ENCODE measurements at regions not wholly inside any gene's neighbourhood (a gene's known extent, or its start where the extent isn't known, plus 50 kb on each side); places are given as distances from the start of the nearest gene placed in this dataset.
"Not testable (repeated sequence)": the region's sequence is repeated elsewhere in the genome, so short reads cannot be mapped to it uniquely, and the experiment has no call there.

GRCh38 chr4:181843797-181844196 is 399.4 kb upstream of the TENM3 start:
- not testable (repeated sequence) for DNase-seq (ENCODE audit: low spot score)

GRCh38 chr4:181845617-181846016 is 397.6 kb upstream of the TENM3 start:
- no peak for DNase-seq (ENCODE audit: low spot score)

- DNase-seq (ENCODE audit: low spot score), result no peak
Observed at GRCh38 chr4:181846934-181847333, 396.3 kb upstream of the TENM3 start.

GRCh38 chr4:181848357-181848756 is 394.8 kb upstream of the TENM3 start:
- no peak for DNase-seq (ENCODE audit: low spot score)

GRCh38 chr4:181849472-181849871 is 393.7 kb upstream of the TENM3 start:
- DNase-seq (ENCODE audit: low spot score), result peak; percentile 5

- DNase-seq (ENCODE audit: low spot score), result no peak
Observed at GRCh38 chr4:181853881-181854511, 389.2 kb upstream of the TENM3 start.

GRCh38 chr4:181855307-181855706 is 387.9 kb upstream of the TENM3 start:
- no peak for DNase-seq (ENCODE audit: low spot score)

- DNase-seq (ENCODE audit: low spot score), result not testable (repeated sequence)
Observed at GRCh38 chr4:181857471-181857870, 385.7 kb upstream of the TENM3 start.

GRCh38 chr4:181858741-181859140 is 384.5 kb upstream of the TENM3 start:
- no peak for DNase-seq (ENCODE audit: low spot score)

GRCh38 chr4:181859439-181859838 is 383.8 kb upstream of the TENM3 start:
- no peak for DNase-seq (ENCODE audit: low spot score)

GRCh38 chr4:181860157-181860556 is 383.0 kb upstream of the TENM3 start:
- DNase-seq (ENCODE audit: low spot score), result peak; percentile 36

- DNase-seq (ENCODE audit: low spot score), result no peak
Observed at GRCh38 chr4:181860668-181861067, 382.5 kb upstream of the TENM3 start.

- no peak for DNase-seq (ENCODE audit: low spot score)
Observed at GRCh38 chr4:181863856-181864255, 379.3 kb upstream of the TENM3 start.

- no peak for DNase-seq (ENCODE audit: low spot score)
Observed at GRCh38 chr4:181870326-181870725, 372.9 kb upstream of the TENM3 start.

- DNase-seq (ENCODE audit: low spot score), result no peak
Observed at GRCh38 chr4:181874602-181875001, 368.6 kb upstream of the TENM3 start.

- no peak for DNase-seq (ENCODE audit: low spot score)
Observed at GRCh38 chr4:181877329-181877848, 365.8 kb upstream of the TENM3 start.

- DNase-seq (ENCODE audit: low spot score), result no peak
Observed at GRCh38 chr4:181890031-181890430, 353.2 kb upstream of the TENM3 start.

GRCh38 chr4:181890911-181891310 is 352.3 kb upstream of the TENM3 start:
- no peak for DNase-seq (ENCODE audit: low spot score)

GRCh38 chr4:181896614-181897013 is 346.6 kb upstream of the TENM3 start:
- peak; percentile 5 for DNase-seq (ENCODE audit: low spot score)

- peak; percentile 73 for DNase-seq (ENCODE audit: low spot score)
Observed at GRCh38 chr4:181897935-181898334, 345.3 kb upstream of the TENM3 start.

- DNase-seq (ENCODE audit: low spot score), result not testable (repeated sequence)
Observed at GRCh38 chr4:181902404-181902803, 340.8 kb upstream of the TENM3 start.

- no peak for DNase-seq (ENCODE audit: low spot score)
Observed at GRCh38 chr4:181905708-181906107, 337.5 kb upstream of the TENM3 start.

GRCh38 chr4:181908168-181908567 is 335.0 kb upstream of the TENM3 start:
- DNase-seq (ENCODE audit: low spot score), result no peak

- no peak for DNase-seq (ENCODE audit: low spot score)
Observed at GRCh38 chr4:181909368-181909767, 333.8 kb upstream of the TENM3 start.

Data from umbilical cord (tissue), 1 donor.